ENCODE measurements at regions not wholly inside any gene's neighbourhood (a gene's known extent, or its start where the extent isn't known, plus 50 kb on each side); places are given as distances from the start of the nearest gene placed in this dataset.

DNA sequence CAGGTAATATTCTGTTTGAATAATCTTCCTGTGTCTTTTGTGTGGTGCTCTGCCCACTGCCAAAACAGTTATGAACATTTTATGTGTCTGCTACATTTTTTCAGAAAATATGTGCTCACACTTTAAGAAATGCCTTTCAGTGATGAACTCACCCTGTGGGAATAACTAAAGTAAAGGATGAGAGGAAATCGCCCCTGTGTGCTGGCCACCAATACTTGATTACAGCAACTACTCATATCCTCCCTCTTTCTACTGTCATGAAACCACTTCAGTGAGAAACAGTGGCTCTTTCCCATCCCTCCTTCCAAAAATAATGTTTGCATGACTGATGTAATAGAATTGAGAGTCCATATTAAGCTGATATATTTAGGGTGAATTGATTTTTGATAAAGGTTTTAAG is 900.9 kb downstream of the RAB28 start (continued):
- TF ChIP-seq, protein P1, sequence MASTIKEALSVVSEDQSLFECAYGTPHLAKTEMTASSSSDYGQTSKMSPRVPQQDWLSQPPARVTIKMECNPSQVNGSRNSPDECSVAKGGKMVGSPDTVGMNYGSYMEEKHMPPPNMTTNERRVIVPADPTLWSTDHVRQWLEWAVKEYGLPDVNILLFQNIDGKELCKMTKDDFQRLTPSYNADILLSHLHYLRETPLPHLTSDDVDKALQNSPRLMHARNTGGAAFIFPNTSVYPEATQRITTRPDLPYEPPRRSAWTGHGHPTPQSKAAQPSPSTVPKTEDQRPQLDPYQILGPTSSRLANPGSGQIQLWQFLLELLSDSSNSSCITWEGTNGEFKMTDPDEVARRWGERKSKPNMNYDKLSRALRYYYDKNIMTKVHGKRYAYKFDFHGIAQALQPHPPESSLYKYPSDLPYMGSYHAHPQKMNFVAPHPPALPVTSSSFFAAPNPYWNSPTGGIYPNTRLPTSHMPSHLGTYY (CRISPR knock-in tag; IDR thresholded peaks at IDR 0.05), result no peak
- TF ChIP-seq, protein P2, sequence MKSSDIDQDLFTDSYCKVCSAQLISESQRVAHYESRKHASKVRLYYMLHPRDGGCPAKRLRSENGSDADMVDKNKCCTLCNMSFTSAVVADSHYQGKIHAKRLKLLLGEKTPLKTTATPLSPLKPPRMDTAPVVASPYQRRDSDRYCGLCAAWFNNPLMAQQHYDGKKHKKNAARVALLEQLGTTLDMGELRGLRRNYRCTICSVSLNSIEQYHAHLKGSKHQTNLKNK (CRISPR knock-in tag; IDR thresholded peaks at IDR 0.05), result no peak
- TF ChIP-seq, protein P3, sequence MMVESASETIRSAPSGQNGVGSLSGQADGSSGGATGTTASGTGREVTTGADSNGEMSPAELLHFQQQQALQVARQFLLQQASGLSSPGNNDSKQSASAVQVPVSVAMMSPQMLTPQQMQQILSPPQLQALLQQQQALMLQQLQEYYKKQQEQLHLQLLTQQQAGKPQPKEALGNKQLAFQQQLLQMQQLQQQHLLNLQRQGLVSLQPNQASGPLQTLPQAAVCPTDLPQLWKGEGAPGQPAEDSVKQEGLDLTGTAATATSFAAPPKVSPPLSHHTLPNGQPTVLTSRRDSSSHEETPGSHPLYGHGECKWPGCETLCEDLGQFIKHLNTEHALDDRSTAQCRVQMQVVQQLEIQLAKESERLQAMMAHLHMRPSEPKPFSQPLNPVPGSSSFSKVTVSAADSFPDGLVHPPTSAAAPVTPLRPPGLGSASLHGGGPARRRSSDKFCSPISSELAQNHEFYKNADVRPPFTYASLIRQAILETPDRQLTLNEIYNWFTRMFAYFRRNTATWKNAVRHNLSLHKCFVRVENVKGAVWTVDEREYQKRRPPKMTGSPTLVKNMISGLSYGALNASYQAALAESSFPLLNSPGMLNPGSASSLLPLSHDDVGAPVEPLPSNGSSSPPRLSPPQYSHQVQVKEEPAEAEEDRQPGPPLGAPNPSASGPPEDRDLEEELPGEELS (CRISPR knock-in tag; IDR thresholded peaks at IDR 0.05), result no peak
- no peak for TF ChIP-seq ZNF138 (CRISPR knock-in tag; conservative IDR thresholded peaks at IDR 0.05)

DNA sequence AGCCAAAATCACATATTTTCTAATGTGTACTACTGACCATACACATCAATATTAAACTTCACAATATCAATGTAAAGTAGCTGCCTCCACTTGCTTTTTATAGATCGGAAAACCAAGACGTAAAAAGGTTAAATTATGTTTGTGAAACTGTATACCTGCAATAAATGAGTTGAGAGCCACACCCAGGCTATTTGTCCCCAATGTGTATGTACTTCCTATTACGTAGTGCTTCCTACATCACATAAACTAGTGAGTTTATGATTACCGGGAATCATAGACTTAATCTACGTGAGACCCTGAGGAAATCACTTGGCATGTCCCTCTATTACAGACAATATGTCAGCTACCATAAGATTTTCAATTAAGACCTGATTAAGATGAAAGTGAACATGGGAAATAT is 903.4 kb downstream of the RAB28 start:
- ATAC-seq, result no peak
- CTCF ChIA-PET, result interaction anchor here (1.3 kb wide), 1 partner anchor 52 kb away, joined by 3 read pairs; no protein-coding TSS in a partner anchor
- peaks cover 18% of the 10 kb centered on the region for H3K9me3 Mint-ChIP-seq
- TF ChIP-seq ZNF219 (CRISPR knock-in tag; IDR thresholded peaks at IDR 0.05; ENCODE audit: borderline replicate concordance) (no peak), FOXK1 (CRISPR knock-in tag; IDR thresholded peaks at IDR 0.05) (no peak)
- TF ChIP-seq, protein P4, sequence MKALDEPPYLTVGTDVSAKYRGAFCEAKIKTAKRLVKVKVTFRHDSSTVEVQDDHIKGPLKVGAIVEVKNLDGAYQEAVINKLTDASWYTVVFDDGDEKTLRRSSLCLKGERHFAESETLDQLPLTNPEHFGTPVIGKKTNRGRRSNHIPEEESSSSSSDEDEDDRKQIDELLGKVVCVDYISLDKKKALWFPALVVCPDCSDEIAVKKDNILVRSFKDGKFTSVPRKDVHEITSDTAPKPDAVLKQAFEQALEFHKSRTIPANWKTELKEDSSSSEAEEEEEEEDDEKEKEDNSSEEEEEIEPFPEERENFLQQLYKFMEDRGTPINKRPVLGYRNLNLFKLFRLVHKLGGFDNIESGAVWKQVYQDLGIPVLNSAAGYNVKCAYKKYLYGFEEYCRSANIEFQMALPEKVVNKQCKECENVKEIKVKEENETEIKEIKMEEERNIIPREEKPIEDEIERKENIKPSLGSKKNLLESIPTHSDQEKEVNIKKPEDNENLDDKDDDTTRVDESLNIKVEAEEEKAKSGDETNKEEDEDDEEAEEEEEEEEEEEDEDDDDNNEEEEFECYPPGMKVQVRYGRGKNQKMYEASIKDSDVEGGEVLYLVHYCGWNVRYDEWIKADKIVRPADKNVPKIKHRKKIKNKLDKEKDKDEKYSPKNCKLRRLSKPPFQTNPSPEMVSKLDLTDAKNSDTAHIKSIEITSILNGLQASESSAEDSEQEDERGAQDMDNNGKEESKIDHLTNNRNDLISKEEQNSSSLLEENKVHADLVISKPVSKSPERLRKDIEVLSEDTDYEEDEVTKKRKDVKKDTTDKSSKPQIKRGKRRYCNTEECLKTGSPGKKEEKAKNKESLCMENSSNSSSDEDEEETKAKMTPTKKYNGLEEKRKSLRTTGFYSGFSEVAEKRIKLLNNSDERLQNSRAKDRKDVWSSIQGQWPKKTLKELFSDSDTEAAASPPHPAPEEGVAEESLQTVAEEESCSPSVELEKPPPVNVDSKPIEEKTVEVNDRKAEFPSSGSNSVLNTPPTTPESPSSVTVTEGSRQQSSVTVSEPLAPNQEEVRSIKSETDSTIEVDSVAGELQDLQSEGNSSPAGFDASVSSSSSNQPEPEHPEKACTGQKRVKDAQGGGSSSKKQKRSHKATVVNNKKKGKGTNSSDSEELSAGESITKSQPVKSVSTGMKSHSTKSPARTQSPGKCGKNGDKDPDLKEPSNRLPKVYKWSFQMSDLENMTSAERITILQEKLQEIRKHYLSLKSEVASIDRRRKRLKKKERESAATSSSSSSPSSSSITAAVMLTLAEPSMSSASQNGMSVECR (CRISPR knock-in tag; IDR thresholded peaks at IDR 0.05; ENCODE audit: borderline replicate concordance), result no peak
- TF ChIP-seq, protein P5, sequence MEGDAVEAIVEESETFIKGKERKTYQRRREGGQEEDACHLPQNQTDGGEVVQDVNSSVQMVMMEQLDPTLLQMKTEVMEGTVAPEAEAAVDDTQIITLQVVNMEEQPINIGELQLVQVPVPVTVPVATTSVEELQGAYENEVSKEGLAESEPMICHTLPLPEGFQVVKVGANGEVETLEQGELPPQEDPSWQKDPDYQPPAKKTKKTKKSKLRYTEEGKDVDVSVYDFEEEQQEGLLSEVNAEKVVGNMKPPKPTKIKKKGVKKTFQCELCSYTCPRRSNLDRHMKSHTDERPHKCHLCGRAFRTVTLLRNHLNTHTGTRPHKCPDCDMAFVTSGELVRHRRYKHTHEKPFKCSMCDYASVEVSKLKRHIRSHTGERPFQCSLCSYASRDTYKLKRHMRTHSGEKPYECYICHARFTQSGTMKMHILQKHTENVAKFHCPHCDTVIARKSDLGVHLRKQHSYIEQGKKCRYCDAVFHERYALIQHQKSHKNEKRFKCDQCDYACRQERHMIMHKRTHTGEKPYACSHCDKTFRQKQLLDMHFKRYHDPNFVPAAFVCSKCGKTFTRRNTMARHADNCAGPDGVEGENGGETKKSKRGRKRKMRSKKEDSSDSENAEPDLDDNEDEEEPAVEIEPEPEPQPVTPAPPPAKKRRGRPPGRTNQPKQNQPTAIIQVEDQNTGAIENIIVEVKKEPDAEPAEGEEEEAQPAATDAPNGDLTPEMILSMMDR (IDR thresholded peaks at IDR 0.05), result no peak
- H3K27me3 Mint-ChIP-seq (ENCODE audit: low read depth), result no peaks in the 10 kb centered on the region; the same call in 1 of the 2 replicates
- H3K36me3 Mint-ChIP-seq, result no peaks in the 10 kb centered on the region
- H3K4me1 Mint-ChIP-seq, result peaks cover 20% of the 10 kb centered on the region
- no peak overlapping the region for H3K27ac Mint-ChIP-seq
- POLR2A ChIA-PET, result no interaction called here
- no peak for DNase-seq (ENCODE audit: low spot score)
- no peak overlapping the region for H3K4me3 Mint-ChIP-seq

DNA sequence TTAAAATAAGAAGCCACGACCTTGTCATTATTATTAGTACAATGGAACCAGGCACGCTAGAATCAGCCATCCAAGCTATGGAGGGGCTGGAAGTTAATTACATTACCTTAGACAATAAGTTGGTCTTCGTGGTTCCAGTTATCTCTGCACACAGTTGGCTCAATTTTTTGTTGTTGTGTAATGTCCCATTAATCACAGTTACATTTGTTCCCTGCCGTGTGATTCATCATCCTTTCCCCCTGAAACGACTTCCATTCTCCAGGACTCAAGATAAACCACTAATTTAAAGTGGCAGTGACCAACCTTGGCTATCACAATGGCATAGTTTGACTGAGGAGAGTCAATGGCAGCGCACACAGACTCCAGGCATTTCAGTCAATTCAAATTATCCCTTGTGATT is 905.0 kb downstream of the RAB28 start:
- ChIA-PET CTCF (no interaction called here), POLR2A (no interaction called here)
- ATAC-seq (no peak), DNase-seq (ENCODE audit: low spot score) (no peak)
- no peak overlapping the region for H3K4me3 Mint-ChIP-seq
- H3K27ac Mint-ChIP-seq, result no peak overlapping the region
- no peaks in the 10 kb centered on the region for H3K36me3 Mint-ChIP-seq
- peaks cover 24% of the 10 kb centered on the region for H3K4me1 Mint-ChIP-seq
- H3K27me3 Mint-ChIP-seq (ENCODE audit: low read depth), result no peaks in the 10 kb centered on the region; the same call in 1 of the 2 replicates
- H3K9me3 Mint-ChIP-seq, result peaks cover 20% of the 10 kb centered on the region
- TF ChIP-seq, protein P6, sequence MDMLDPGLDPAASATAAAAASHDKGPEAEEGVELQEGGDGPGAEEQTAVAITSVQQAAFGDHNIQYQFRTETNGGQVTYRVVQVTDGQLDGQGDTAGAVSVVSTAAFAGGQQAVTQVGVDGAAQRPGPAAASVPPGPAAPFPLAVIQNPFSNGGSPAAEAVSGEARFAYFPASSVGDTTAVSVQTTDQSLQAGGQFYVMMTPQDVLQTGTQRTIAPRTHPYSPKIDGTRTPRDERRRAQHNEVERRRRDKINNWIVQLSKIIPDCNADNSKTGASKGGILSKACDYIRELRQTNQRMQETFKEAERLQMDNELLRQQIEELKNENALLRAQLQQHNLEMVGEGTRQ (CRISPR knock-in tag; IDR thresholded peaks at IDR 0.05), result no peak
- TF ChIP-seq GTF2I (CRISPR knock-in tag; conservative IDR thresholded peaks at IDR 0.05) (no peak), KAT7 (CRISPR knock-in tag; IDR thresholded peaks at IDR 0.05; ENCODE audit: borderline replicate concordance) (no peak), MXD4 (CRISPR knock-in tag; IDR thresholded peaks at IDR 0.05; ENCODE audit: borderline replicate concordance) (no peak), CREB1 (CRISPR knock-in tag; IDR thresholded peaks at IDR 0.05) (no peak), SMAD4 (CRISPR knock-in tag; IDR thresholded peaks at IDR 0.05) (no peak), EMX1 (CRISPR knock-in tag; IDR thresholded peaks at IDR 0.05) (no peak), FOXP1 (CRISPR knock-in tag; IDR thresholded peaks at IDR 0.05; ENCODE audit: borderline replicate concordance) (no peak), NR1H2 (CRISPR knock-in tag; IDR thresholded peaks at IDR 0.05) (no peak)
- TF ChIP-seq, protein P7, sequence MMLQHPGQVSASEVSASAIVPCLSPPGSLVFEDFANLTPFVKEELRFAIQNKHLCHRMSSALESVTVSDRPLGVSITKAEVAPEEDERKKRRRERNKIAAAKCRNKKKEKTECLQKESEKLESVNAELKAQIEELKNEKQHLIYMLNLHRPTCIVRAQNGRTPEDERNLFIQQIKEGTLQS (CRISPR knock-in tag; conservative IDR thresholded peaks at IDR 0.05), result no peak
- TF ChIP-seq, protein P1 (CRISPR knock-in tag; IDR thresholded peaks at IDR 0.05), result no peak
- TF ChIP-seq, protein P8, sequence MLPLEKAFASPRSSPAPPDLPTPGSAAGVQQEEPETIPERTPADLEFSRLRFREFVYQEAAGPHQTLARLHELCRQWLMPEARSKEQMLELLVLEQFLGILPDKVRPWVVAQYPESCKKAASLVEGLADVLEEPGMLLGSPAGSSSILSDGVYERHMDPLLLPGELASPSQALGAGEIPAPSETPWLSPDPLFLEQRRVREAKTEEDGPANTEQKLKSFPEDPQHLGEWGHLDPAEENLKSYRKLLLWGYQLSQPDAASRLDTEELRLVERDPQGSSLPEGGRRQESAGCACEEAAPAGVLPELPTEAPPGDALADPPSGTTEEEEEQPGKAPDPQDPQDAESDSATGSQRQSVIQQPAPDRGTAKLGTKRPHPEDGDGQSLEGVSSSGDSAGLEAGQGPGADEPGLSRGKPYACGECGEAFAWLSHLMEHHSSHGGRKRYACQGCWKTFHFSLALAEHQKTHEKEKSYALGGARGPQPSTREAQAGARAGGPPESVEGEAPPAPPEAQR (CRISPR knock-in tag; IDR thresholded peaks at IDR 0.05), result no peak
